A549 (cell line): ENCODE measurements at regions not wholly inside any gene's neighbourhood (a gene's known extent, or its start where the extent isn't known, plus 50 kb on each side); places are given as distances from the start of the nearest gene placed in this dataset.

Experiments
- ATAC-seq, 2 experiments: fragments of 200-7000 bp in 1 of 2; fragments of >200 bp in 1 of 2; cut with Nextera tagmentation in 1 of 2; cut with Tn5 transposase in 1 of 2; 3 replicates each; pipeline versions ENCODE4 v1.8.0 to v1.9.1; 2018 to 2020; ENCODE audit warnings: mild to moderate bottlenecking in 1 of 2, moderate library complexity in 1 of 2
- CTCF ChIA-PET: fragments of 300-600 bp; sonication (Branson Sonifier 250); formaldehyde crosslinking; extraction: SDS; loops from one replicate; lab custom pipeline; 2021; ENCODE audit warnings: antibody characterized with exemption, inconsistent platforms; lab: Yijun Ruan, JAX
- POLR2A ChIA-PET: fragments of 350-600 bp; formaldehyde crosslinking; extraction: SDS; loops from one replicate; lab custom pipeline; 2021; ENCODE audit warnings: antibody characterized with exemption, inconsistent platforms; lab: Yijun Ruan, JAX
- DNase-seq, 2 experiments: peaks; one replicate each; pipeline versions ENCODE4 v3.0.0 to v3.0.0-alpha.2; 2011 to 2016; ENCODE audit warnings: low read depth in 1 of 2, low spot score in 1 of 2
- FAIRE-seq: peaks from 2 replicates; lab custom pipeline; 2011; peaks lifted over from hg19 to GRCh38; lab: Jason Lieb, UNC
- H3K27ac ChIP-seq, 2 experiments: fragments of >200 bp; sonication (Bioruptor Twin); formaldehyde crosslinking; 3 replicates each; pipeline ENCODE4 v1.5.1; 2016 to 2017
- H3K4me1 ChIP-seq: fragments of >200 bp; sonication (Bioruptor Twin); formaldehyde crosslinking; 3 replicates; pipeline ENCODE4 v1.6.1; 2016
- H3K4me2 ChIP-seq: fragments of >200 bp; sonication (Bioruptor Twin); formaldehyde crosslinking; 3 replicates; pipeline ENCODE4 v1.6.1; 2016
- H3K4me3 ChIP-seq: fragments of >200 bp; sonication (Bioruptor Twin); formaldehyde crosslinking; 3 replicates; pipeline ENCODE4 v1.5.1; 2016
- H3K9me3 ChIP-seq: fragments of >200 bp; sonication (Bioruptor Twin); formaldehyde crosslinking; 3 replicates; pipeline ENCODE4 v1.6.1; 2016
- FOSL2 ChIP-seq, 2 experiments: fragments of 450-650 bp in 1 of 2; fragments of >200 bp in 1 of 2; sonication (Bioruptor Twin) in 1 of 2; formaldehyde crosslinking; IDR thresholded peaks; 2 replicates each; pipeline versions ENCODE4 v1.5.0 to v1.6.1; 2016 to 2020; ENCODE audit warnings: mild to moderate bottlenecking in 1 of 2, moderate library complexity in 1 of 2
- FOXS1 ChIP-seq: fragments of 250-450 bp; sonication (Bioruptor Pico); IDR thresholded peaks from 2 replicates; pipeline ENCODE4 v1.5.0; 2020; ENCODE audit warnings: mild to moderate bottlenecking, moderate library complexity
- HEYL ChIP-seq: fragments of 250-450 bp; sonication (Bioruptor Pico); IDR thresholded peaks from 2 replicates; pipeline ENCODE4 v1.8.0; 2021; ENCODE audit warnings: mild to moderate bottlenecking, moderate library complexity
- HOXB5 ChIP-seq: fragments of 250-450 bp; sonication (Bioruptor Pico); IDR thresholded peaks from 2 replicates; pipeline ENCODE4 v1.5.0; 2020; ENCODE audit warnings: mild to moderate bottlenecking, moderate library complexity
- KDM1A ChIP-seq: fragments of 200-600 bp; sonication (generic); IDR thresholded peaks from 2 replicates; pipeline ENCODE4 v1.6.1; 2016; ENCODE audit warnings: low read depth, mild to moderate bottlenecking
- MAFK ChIP-seq: fragments of 450-650 bp; IDR thresholded peaks from 2 replicates; pipeline ENCODE4 v1.6.1; 2014; ENCODE audit not compliant: partially characterized antibody
- NFE2L2 ChIP-seq: fragments of 150-350 bp; conservative IDR thresholded peaks from 2 replicates; pipeline ENCODE4 v1.6.1; 2014; ENCODE audit warnings: low read length
- RAD21 ChIP-seq, 2 experiments: fragments of >200 bp in 1 of 2; sonication (Bioruptor Twin) in 1 of 2; formaldehyde crosslinking in 1 of 2; IDR thresholded peaks in 1 of 2; conservative IDR thresholded peaks in 1 of 2; 2 replicates in 1 of 2; 3 replicates in 1 of 2; pipeline ENCODE4 v1.6.1; 2012 to 2018; ENCODE audit warnings: inconsistent platforms in 1 of 2
- RARB ChIP-seq: fragments of 250-450 bp; sonication (Bioruptor Pico); IDR thresholded peaks from 2 replicates; pipeline ENCODE4 v1.8.0; 2021; ENCODE audit warnings: mild to moderate bottlenecking, moderate library complexity
- SMC3 ChIP-seq: fragments of >200 bp; sonication (Bioruptor Twin); formaldehyde crosslinking; IDR thresholded peaks from 3 replicates; pipeline ENCODE4 v1.6.1; 2018; ENCODE audit warnings: inconsistent platforms
- TFCP2L1 ChIP-seq: fragments of 250-450 bp; sonication (Bioruptor Pico); IDR thresholded peaks from 2 replicates; pipeline ENCODE4 v1.5.0; 2021; ENCODE audit warnings: mild to moderate bottlenecking
- ZFP36 ChIP-seq: fragments of 450-650 bp; IDR thresholded peaks from 2 replicates; pipeline ENCODE4 v1.6.1; 2014; ENCODE audit warnings: borderline replicate concordance; ENCODE audit not compliant: partially characterized antibody
- ZNF302 ChIP-seq: fragments of 250-450 bp; sonication (Bioruptor Pico); IDR thresholded peaks from 2 replicates; pipeline ENCODE4 v1.9.0; 2021; ENCODE audit warnings: inconsistent platforms, mild to moderate bottlenecking, moderate library complexity
- WGBS: methylation state at CpG from one replicate; pipeline ENCODE4 v1.1.6; 2017; ENCODE audit errors: missing lambda C conversion rate; 5-methylcytosine and 5-hydroxymethylcytosine counted together
- TF ChIP-seq, protein P1 (sequence below): fragments of 250-450 bp; sonication (Bioruptor Pico); IDR thresholded peaks from 2 replicates; pipeline ENCODE4 v1.5.0; 2021; ENCODE audit warnings: mild to moderate bottlenecking, moderate library complexity, borderline replicate concordance
- TF ChIP-seq, protein P2 (sequence below): fragments of 250-450 bp; sonication (Bioruptor Pico); IDR thresholded peaks from 2 replicates; pipeline ENCODE4 v1.5.0; 2020; ENCODE audit warnings: low read depth, mild to moderate bottlenecking, moderate library complexity
- TF ChIP-seq, protein P3 (sequence below): fragments of 150-350 bp; IDR thresholded peaks from 2 replicates; pipeline ENCODE4 v1.6.1; 2014; ENCODE audit warnings: low read depth, mild to moderate bottlenecking, low read length

DNA sequence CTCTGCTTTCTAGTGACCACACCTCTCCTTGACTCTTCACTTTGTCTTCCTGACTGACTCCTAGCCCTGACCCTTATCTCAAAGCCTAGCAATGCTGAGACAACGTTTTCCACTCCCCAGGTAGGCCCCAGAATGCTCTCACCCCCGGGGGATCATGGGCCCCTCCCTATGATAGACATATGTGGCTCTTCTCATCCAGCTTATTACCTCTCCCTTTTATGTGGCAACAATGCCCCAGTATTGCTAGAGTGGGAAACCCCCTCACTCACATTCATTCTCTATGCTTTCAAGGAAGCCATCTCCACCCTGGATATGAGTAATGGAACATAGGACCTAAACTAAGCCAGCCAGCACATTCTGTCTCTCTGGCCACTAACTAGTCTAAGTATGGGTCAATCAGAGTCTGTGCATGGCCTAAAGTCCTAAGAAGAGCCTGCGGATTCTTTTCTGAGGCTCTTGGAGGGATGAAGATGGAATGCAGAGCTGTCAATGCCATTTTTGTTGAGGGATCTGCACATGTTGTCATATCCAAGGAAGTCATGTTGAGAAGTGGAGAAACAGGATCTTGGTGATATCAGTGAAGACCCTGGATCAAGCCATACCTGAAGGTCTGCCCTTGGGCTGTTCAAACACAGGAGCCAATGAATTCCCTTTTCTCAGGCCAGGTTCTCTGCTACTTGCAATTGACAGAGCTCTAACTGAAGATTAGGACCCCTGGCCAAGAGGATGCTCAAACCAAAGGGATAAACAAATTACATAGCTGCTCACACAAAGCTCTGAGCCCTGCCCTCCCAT is 79.8 kb upstream of the GRK3 start:
- ChIA-PET CTCF (interaction anchor here (1.0 kb wide), 1 partner anchor 284 kb away, joined by 3 read pairs; no protein-coding TSS in a partner anchor), POLR2A (no interaction called here)
- Histone ChIP-seq H3K27ac (no peak overlapping the region), H3K4me2 (no peak overlapping the region), H3K4me3 (no peak overlapping the region), H3K4me1 (peaks cover 19% of the 10 kb centered on the region; the same call in 2 of the 3 replicates), H3K9me3 (no peaks in the 10 kb centered on the region)
- DNase-seq = no peak
- WGBS = 82% methylated on average over 3 of the region's 3 CpGs
- TF ChIP-seq FOSL2 (IDR thresholded peaks at IDR 0.05) (no peak), FOSL2 (CRISPR knock-in tag; IDR thresholded peaks at IDR 0.05) (no peak), FOXS1 (no peak), RARB (CRISPR knock-in tag) (no peak)
- ATAC-seq = no peak
- FAIRE-seq = no peak

DNA sequence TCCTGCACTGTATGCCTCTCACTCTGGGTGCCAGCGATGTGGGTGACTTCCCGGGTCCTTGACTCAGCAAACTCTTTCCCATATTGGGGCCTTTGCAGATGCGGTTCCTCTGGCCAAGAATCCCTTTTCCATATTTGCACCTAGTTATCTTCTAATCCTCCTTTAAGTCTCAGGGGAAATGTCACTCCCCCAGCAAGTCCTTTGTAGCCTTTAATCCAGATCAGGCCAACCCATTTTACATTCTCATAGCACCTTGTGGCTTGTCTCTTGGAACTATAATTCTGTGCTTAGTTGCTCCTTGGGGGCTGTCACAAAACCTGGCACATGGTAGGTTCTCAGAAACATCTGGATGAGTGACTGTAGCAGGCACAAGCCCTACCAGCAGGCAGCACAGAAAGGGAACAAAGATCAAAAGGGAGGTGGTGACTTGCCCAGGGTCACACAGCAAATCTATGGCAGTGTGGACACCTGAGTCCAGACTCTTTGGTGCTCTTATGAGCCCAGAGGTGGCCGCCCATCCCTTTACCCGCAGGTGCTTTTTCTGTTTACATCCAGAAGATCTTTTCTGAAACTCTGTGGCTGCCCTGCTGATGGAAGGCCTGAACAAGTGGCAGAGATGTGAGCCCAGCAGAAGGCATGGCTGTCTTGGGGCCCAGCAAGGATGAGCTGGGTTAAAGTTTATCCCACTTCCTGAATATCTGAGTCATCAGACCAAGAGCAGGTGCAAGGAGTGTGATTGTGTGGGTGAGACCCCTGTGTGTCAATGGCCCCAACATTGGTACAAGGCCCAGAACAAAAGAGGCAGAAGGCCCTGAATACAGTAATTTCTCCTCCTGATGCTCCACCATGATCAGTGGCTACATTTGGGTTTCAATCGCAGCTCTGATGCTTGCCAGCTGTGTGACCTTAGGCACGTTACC is 78.6 kb upstream of the GRK3 start:
- 96% methylated on average over 5 of the region's 7 CpGs for WGBS
- Histone ChIP-seq H3K27ac (no peak overlapping the region), H3K4me3 (no peak overlapping the region), H3K4me1 (peaks cover 19% of the 10 kb centered on the region; the same call in 2 of the 3 replicates), H3K9me3 (no peaks in the 10 kb centered on the region), H3K4me2 (no peak overlapping the region)
- FAIRE-seq (no peak), ATAC-seq (no peak), DNase-seq (no peak)
- CTCF ChIA-PET = interaction anchor here (1.0 kb wide), 1 partner anchor 283 kb away, joined by 3 read pairs; no protein-coding TSS in a partner anchor
- POLR2A ChIA-PET = no interaction called here
- TF ChIP-seq ZNF302 (CRISPR knock-in tag) (no peak), RARB (CRISPR knock-in tag) (no peak), MAFK (no peak), KDM1A (no peak), FOXS1 (no peak), HOXB5 (no peak), TFCP2L1 (CRISPR knock-in tag) (no peak), NFE2L2 (no peak), RAD21 (conservative IDR thresholded peaks at IDR 0.05 in 1 of 2, IDR thresholded peaks at IDR 0.05 in 1 of 2) (no peak), SMC3 (no peak), ZFP36 (no peak), HEYL (no peak)
- TF ChIP-seq, protein P1, sequence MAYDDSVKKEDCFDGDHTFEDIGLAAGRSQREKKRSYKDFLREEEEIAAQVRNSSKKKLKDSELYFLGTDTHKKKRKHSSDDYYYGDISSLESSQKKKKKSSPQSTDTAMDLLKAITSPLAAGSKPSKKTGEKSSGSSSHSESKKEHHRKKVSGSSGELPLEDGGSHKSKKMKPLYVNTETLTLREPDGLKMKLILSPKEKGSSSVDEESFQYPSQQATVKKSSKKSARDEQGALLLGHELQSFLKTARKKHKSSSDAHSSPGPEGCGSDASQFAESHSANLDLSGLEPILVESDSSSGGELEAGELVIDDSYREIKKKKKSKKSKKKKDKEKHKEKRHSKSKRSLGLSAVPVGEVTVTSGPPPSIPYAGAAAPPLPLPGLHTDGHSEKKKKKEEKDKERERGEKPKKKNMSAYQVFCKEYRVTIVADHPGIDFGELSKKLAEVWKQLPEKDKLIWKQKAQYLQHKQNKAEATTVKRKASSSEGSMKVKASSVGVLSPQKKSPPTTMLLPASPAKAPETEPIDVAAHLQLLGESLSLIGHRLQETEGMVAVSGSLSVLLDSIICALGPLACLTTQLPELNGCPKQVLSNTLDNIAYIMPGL = no peak
- TF ChIP-seq, protein P2, sequence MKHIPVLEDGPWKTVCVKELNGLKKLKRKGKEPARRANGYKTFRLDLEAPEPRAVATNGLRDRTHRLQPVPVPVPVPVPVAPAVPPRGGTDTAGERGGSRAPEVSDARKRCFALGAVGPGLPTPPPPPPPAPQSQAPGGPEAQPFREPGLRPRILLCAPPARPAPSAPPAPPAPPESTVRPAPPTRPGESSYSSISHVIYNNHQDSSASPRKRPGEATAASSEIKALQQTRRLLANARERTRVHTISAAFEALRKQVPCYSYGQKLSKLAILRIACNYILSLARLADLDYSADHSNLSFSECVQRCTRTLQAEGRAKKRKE = no peak
- TF ChIP-seq, protein P3, sequence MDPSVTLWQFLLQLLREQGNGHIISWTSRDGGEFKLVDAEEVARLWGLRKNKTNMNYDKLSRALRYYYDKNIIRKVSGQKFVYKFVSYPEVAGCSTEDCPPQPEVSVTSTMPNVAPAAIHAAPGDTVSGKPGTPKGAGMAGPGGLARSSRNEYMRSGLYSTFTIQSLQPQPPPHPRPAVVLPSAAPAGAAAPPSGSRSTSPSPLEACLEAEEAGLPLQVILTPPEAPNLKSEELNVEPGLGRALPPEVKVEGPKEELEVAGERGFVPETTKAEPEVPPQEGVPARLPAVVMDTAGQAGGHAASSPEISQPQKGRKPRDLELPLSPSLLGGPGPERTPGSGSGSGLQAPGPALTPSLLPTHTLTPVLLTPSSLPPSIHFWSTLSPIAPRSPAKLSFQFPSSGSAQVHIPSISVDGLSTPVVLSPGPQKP = no peak
- TF ChIP-seq, all 56 proteins: peak for 0
